ENCODE measurements at regions not wholly inside any gene's neighbourhood (a gene's known extent, or its start where the extent isn't known, plus 50 kb on each side); places are given as distances from the start of the nearest gene placed in this dataset.

GRCh38 chr7:45978731-45979211, 57.7 kb upstream of the IGFBP3 start:
- H3K27me3 Mint-ChIP-seq (ENCODE audit: low read depth), result no peaks in the 10 kb centered on the region
- no peak overlapping the region for H3K4me3 Mint-ChIP-seq (ENCODE audit: low read depth)
- peaks cover 3% of the 10 kb centered on the region for H3K4me1 Mint-ChIP-seq (ENCODE audit: low read depth)
- intact Hi-C loops (cut with micrococcal nuclease), result no loop called here
- no peaks in the 10 kb centered on the region for H3K36me3 Mint-ChIP-seq (ENCODE audit: low read depth)
- DNase-seq (ENCODE audit: low spot score), result no peak
- H3K27ac Mint-ChIP-seq, result no peak overlapping the region
- H3K9me3 Mint-ChIP-seq, result no peaks in the 10 kb centered on the region

GRCh38 chr7:45978010-45978681, 57.1 kb upstream of the IGFBP3 start:
- no peak overlapping the region for H3K4me3 Mint-ChIP-seq (ENCODE audit: low read depth)
- H3K9me3 Mint-ChIP-seq, result no peaks in the 10 kb centered on the region
- intact Hi-C loops (cut with micrococcal nuclease), result no loop called here
- H3K27me3 Mint-ChIP-seq (ENCODE audit: low read depth), result no peaks in the 10 kb centered on the region
- H3K4me1 Mint-ChIP-seq (ENCODE audit: low read depth), result peaks cover 3% of the 10 kb centered on the region
- H3K36me3 Mint-ChIP-seq (ENCODE audit: low read depth), result no peaks in the 10 kb centered on the region
- no peak overlapping the region for H3K27ac Mint-ChIP-seq
- DNase-seq (ENCODE audit: low spot score), result no peak

GRCh38 chr7:45977256-45977780, 56.2 kb upstream of the IGFBP3 start:
- DNase-seq (ENCODE audit: low spot score), result no peak
- Mint-ChIP-seq H3K27ac (no peak overlapping the region), H3K4me3 (ENCODE audit: low read depth) (no peak overlapping the region), H3K27me3 (ENCODE audit: low read depth) (no peaks in the 10 kb centered on the region), H3K4me1 (ENCODE audit: low read depth) (peaks cover 3% of the 10 kb centered on the region), H3K36me3 (ENCODE audit: low read depth) (no peaks in the 10 kb centered on the region), H3K9me3 (no peaks in the 10 kb centered on the region)
- intact Hi-C loops (cut with micrococcal nuclease), result no loop called here

- no peaks in the 10 kb centered on the region for H3K27me3 Mint-ChIP-seq (ENCODE audit: low read depth)
- DNase-seq (ENCODE audit: low spot score), result no peak
- peaks cover 3% of the 10 kb centered on the region for H3K4me1 Mint-ChIP-seq (ENCODE audit: low read depth)
- H3K4me3 Mint-ChIP-seq (ENCODE audit: low read depth), result no peak overlapping the region
- no peaks in the 10 kb centered on the region for H3K9me3 Mint-ChIP-seq
- H3K36me3 Mint-ChIP-seq (ENCODE audit: low read depth), result no peaks in the 10 kb centered on the region
- intact Hi-C loops (cut with micrococcal nuclease), result no loop called here
- no peak overlapping the region for H3K27ac Mint-ChIP-seq
Measured at GRCh38 chr7:45976485-45976856, 55.4 kb upstream of the IGFBP3 start.

- DNase-seq (ENCODE audit: low spot score), result no peak
- H3K27me3 Mint-ChIP-seq (ENCODE audit: low read depth), result no peaks in the 10 kb centered on the region
- intact Hi-C loops (cut with micrococcal nuclease), result no loop called here
- no peaks in the 10 kb centered on the region for H3K9me3 Mint-ChIP-seq
- H3K36me3 Mint-ChIP-seq (ENCODE audit: low read depth), result no peaks in the 10 kb centered on the region
- H3K4me1 Mint-ChIP-seq (ENCODE audit: low read depth), result peaks cover 3% of the 10 kb centered on the region
- no peak overlapping the region for H3K4me3 Mint-ChIP-seq (ENCODE audit: low read depth)
- H3K27ac Mint-ChIP-seq, result no peak overlapping the region
Measured at GRCh38 chr7:45975847-45976484, 54.9 kb upstream of the IGFBP3 start.

GRCh38 chr7:45975367-45975766, 54.3 kb upstream of the IGFBP3 start:
- no peak for DNase-seq (ENCODE audit: low spot score)
- Mint-ChIP-seq H3K4me1 (ENCODE audit: low read depth) (peaks cover 3% of the 10 kb centered on the region), H3K27me3 (ENCODE audit: low read depth) (no peaks in the 10 kb centered on the region), H3K9me3 (no peaks in the 10 kb centered on the region), H3K36me3 (ENCODE audit: low read depth) (no peaks in the 10 kb centered on the region), H3K27ac (no peak overlapping the region), H3K4me3 (ENCODE audit: low read depth) (no peak overlapping the region)
- intact Hi-C loops (cut with micrococcal nuclease), result no loop called here

GRCh38 chr7:45974540-45975360, 53.7 kb upstream of the IGFBP3 start:
- intact Hi-C loops (cut with micrococcal nuclease), result no loop called here
- Mint-ChIP-seq H3K27ac (no peak overlapping the region), H3K4me1 (ENCODE audit: low read depth) (peaks cover 3% of the 10 kb centered on the region), H3K9me3 (no peaks in the 10 kb centered on the region), H3K27me3 (ENCODE audit: low read depth) (no peaks in the 10 kb centered on the region), H3K4me3 (ENCODE audit: low read depth) (no peak overlapping the region), H3K36me3 (ENCODE audit: low read depth) (no peaks in the 10 kb centered on the region)
- DNase-seq (ENCODE audit: low spot score), result no peak

GRCh38 chr7:45973725-45974532, 52.9 kb upstream of the IGFBP3 start:
- Mint-ChIP-seq H3K27ac (no peak overlapping the region), H3K27me3 (ENCODE audit: low read depth) (no peaks in the 10 kb centered on the region), H3K4me3 (ENCODE audit: low read depth) (no peak overlapping the region), H3K36me3 (ENCODE audit: low read depth) (no peaks in the 10 kb centered on the region), H3K9me3 (no peaks in the 10 kb centered on the region), H3K4me1 (ENCODE audit: low read depth) (peaks cover 3% of the 10 kb centered on the region)
- intact Hi-C loops (cut with micrococcal nuclease), result no loop called here
- no peak for DNase-seq (ENCODE audit: low spot score)

GRCh38 chr7:45972629-45973312, 51.7 kb upstream of the IGFBP3 start:
- H3K27ac Mint-ChIP-seq, result no peak overlapping the region
- no peaks in the 10 kb centered on the region for H3K27me3 Mint-ChIP-seq (ENCODE audit: low read depth)
- no peak for DNase-seq (ENCODE audit: low spot score)
- no peaks in the 10 kb centered on the region for H3K36me3 Mint-ChIP-seq (ENCODE audit: low read depth)
- H3K4me1 Mint-ChIP-seq (ENCODE audit: low read depth), result peaks cover under 1% of the 10 kb centered on the region
- intact Hi-C loops (cut with micrococcal nuclease), result no loop called here
- no peaks in the 10 kb centered on the region for H3K9me3 Mint-ChIP-seq
- H3K4me3 Mint-ChIP-seq (ENCODE audit: low read depth), result no peak overlapping the region

GRCh38 chr7:45971661-45972175, 50.6 kb upstream of the IGFBP3 start:
- Mint-ChIP-seq H3K4me1 (ENCODE audit: low read depth) (no peaks in the 10 kb centered on the region), H3K9me3 (no peaks in the 10 kb centered on the region), H3K4me3 (ENCODE audit: low read depth) (no peak overlapping the region), H3K27me3 (ENCODE audit: low read depth) (no peaks in the 10 kb centered on the region), H3K36me3 (ENCODE audit: low read depth) (no peaks in the 10 kb centered on the region), H3K27ac (no peak overlapping the region)
- intact Hi-C loops (cut with micrococcal nuclease), result no loop called here
- DNase-seq (ENCODE audit: low spot score), result no peak

GRCh38 chr7:45971171-45971570, 50.1 kb upstream of the IGFBP3 start:
- Mint-ChIP-seq H3K36me3 (ENCODE audit: low read depth) (no peaks in the 10 kb centered on the region), H3K9me3 (no peaks in the 10 kb centered on the region), H3K4me3 (ENCODE audit: low read depth) (no peak overlapping the region), H3K27me3 (ENCODE audit: low read depth) (no peaks in the 10 kb centered on the region), H3K27ac (no peak overlapping the region), H3K4me1 (ENCODE audit: low read depth) (no peaks in the 10 kb centered on the region)
- DNase-seq (ENCODE audit: low spot score), result no peak
- intact Hi-C loops (cut with micrococcal nuclease), result no loop called here
